ENCODE measurements at regions not wholly inside any gene's neighbourhood (a gene's known extent, or its start where the extent isn't known, plus 50 kb on each side); places are given as distances from the start of the nearest gene placed in this dataset.

DNA sequence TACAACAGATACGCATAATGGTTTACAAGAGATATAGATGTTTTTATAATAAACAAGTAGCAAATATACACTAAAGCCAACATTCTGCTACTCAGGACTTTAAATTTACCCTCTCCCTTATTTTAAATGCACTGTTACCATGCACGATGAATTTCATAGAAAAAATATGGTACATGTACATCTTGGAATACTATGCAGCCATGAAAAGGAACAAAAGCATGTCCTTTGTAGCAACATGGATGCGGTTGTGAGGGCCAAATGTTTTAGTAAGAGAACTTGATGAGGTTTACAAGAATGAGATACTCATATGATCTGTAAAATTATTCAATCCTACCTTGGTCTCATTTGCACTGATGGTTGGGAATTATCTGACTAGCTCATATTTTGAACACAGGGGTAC, 769.3 kb downstream of the VGLL3 start:
- Histone ChIP-seq H3K18ac (ENCODE audit: low read depth, low read length) (no peak overlapping the region), H2AK9ac (replicated peaks; ENCODE audit: low read depth, low read length, poor library complexity) (no peak overlapping the region), H3K4me1 (ENCODE audit: control insufficient read depth, insufficient read depth, low read length) (no peaks in the 10 kb centered on the region), H4K20me1 (ENCODE audit: insufficient read depth, low read length) (no peaks in the 10 kb centered on the region), H2BK20ac (ENCODE audit: low read depth, low read length) (no peak overlapping the region), H3K14ac (replicated peaks; ENCODE audit: low read depth, low read length) (no peak overlapping the region), H4K5ac (ENCODE audit: low read depth, low read length) (no peak overlapping the region), H3K9me3 (ENCODE audit: control insufficient read depth, insufficient read depth, low read length) (no peaks in the 10 kb centered on the region), H3K4me3 (ENCODE audit: insufficient read depth, low read depth, low read length) (no peak overlapping the region), H3K56ac (ENCODE audit: extremely low read depth, insufficient read depth, low read length) (no peak overlapping the region), H3K9me1 (ENCODE audit: insufficient read depth, low read length) (no peaks in the 10 kb centered on the region), H3K23ac (ENCODE audit: low read depth, low read length) (no peak overlapping the region), H3K9ac (ENCODE audit: low read depth, low read length) (no peak overlapping the region), H3K36me3 (ENCODE audit: control insufficient read depth, insufficient read depth, low read length) (no peaks in the 10 kb centered on the region), H3K4me2 (ENCODE audit: low read depth, low read length) (no peak overlapping the region), H4K8ac (ENCODE audit: low read depth in 2 of 2, low read length in 2 of 2) (no peak overlapping the region), H3K27me3 (ENCODE audit: control insufficient read depth, insufficient read depth, low read length) (no peaks in the 10 kb centered on the region), H2BK5ac (ENCODE audit: low read depth, low read length, poor library complexity, severe bottlenecking) (no peak overlapping the region), H2BK120ac (ENCODE audit: low read depth, low read length) (no peak overlapping the region), H2AFZ (replicated peaks; ENCODE audit: low read length, poor library complexity) (no peak overlapping the region), H2AK5ac (ENCODE audit: low read depth, low read length) (no peak overlapping the region), H3K27ac (ENCODE audit: insufficient read depth, low read length) (no peak overlapping the region), H2BK15ac (ENCODE audit: low read depth, low read length) (no peak overlapping the region), H3K79me1 (ENCODE audit: low read depth in 1 of 2, low read length in 2 of 2) (no peaks in the 10 kb centered on the region), H3K4ac (ENCODE audit: low read depth, low read length) (no peak overlapping the region), H4K91ac (ENCODE audit: insufficient read depth, low read depth, low read length) (no peak overlapping the region)
- CTCF ChIA-PET = no interaction called here
- POLR2A ChIA-PET (ENCODE audit: unreplicated experiment) = no interaction called here
- in situ Hi-C loops (cut with MboI; ENCODE audit: low sequenced_read_pairs) = no loop called here
- no CpG with 5 or more reads among the region's 3 CpGs for WGBS, 2 experiments (ENCODE audit: extremely low coverage in 2 of 2, insufficient read length in 1 of 2)
- dilution Hi-C loops (cut with HindIII; ENCODE audit: low sequenced_read_pairs, unreplicated experiment) = no loop called here
- TF ChIP-seq RAD21 (IDR thresholded peaks at IDR 0.05; ENCODE audit: low read length) = no peak
- TF ChIP-seq CHD1 (IDR thresholded peaks at IDR 0.05; ENCODE audit: low read depth, low read length) = no peak
- no peak for TF ChIP-seq CEBPB (IDR thresholded peaks at IDR 0.05; ENCODE audit: low read depth, low read length)
- no peak for TF ChIP-seq MAFK (IDR thresholded peaks at IDR 0.05; ENCODE audit: low read depth, low read length)
- no peak for TF ChIP-seq FOS (IDR thresholded peaks at IDR 0.05; ENCODE audit: low read depth, low read length)
- no peak for TF ChIP-seq MXI1 (IDR thresholded peaks at IDR 0.05; ENCODE audit: borderline replicate concordance, low read depth, low read length)
- no peak for TF ChIP-seq NFE2L2 (IDR thresholded peaks at IDR 0.05; ENCODE audit: low read depth, low read length)
- no peak for TF ChIP-seq MAZ (IDR thresholded peaks at IDR 0.05; ENCODE audit: borderline replicate concordance, low read depth, low read length)
- TF ChIP-seq, protein P1, sequence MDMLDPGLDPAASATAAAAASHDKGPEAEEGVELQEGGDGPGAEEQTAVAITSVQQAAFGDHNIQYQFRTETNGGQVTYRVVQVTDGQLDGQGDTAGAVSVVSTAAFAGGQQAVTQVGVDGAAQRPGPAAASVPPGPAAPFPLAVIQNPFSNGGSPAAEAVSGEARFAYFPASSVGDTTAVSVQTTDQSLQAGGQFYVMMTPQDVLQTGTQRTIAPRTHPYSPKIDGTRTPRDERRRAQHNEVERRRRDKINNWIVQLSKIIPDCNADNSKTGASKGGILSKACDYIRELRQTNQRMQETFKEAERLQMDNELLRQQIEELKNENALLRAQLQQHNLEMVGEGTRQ (IDR thresholded peaks at IDR 0.05; ENCODE audit: low read depth, low read length) = no peak
- intact Hi-C loops (cut with micrococcal nuclease) = no loop called here
- no peak for DNase-seq
- BruUV-seq (replicated peaks) = no TSS peak
- ATAC-seq (ENCODE audit: low read depth) = no peak
